ENCODE measurements at regions not wholly inside any gene's neighbourhood (a gene's known extent, or its start where the extent isn't known, plus 50 kb on each side); places are given as distances from the start of the nearest gene placed in this dataset.

DNA sequence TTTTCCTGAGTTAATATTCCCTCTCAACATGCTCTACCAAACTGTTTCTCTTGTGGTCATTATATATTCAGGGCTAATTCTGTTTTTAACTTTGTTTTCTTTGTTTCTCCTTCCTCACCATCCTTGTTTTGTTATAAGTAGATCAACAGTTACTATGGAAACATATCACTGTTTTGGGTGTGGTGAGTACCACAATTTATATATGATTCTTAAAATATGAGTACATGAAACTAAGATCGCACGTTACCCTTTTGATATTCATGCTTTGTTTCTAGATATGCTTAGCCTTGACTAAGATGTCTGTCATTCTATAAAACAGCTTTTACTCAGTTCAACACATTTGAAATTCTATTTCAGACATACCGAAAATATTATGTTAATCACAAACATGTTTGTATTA is 232.3 kb upstream of the ITGA4 start:
- no peak for TF ChIP-seq TCF7L2 (IDR thresholded peaks at IDR 0.05; ENCODE audit: borderline replicate concordance, extremely low read depth, insufficient read depth, insufficient read length)
- TF ChIP-seq POLR2A (IDR thresholded peaks at IDR 0.05; ENCODE audit: borderline replicate concordance, extremely low read depth, insufficient read depth, insufficient read length): no peak
- TF ChIP-seq CTCF (IDR thresholded peaks at IDR 0.05 in 2 of 3, conservative IDR thresholded peaks at IDR 0.05 in 1 of 3; ENCODE audit: borderline replicate concordance in 1 of 3, insufficient read depth in 1 of 3, low read depth in 2 of 3, low read length in 2 of 3): no peak
- TF ChIP-seq EZH2 (IDR thresholded peaks at IDR 0.05): no peak
- TF ChIP-seq EZH2phosphoT487 (IDR thresholded peaks at IDR 0.05; ENCODE audit: borderline replicate concordance): no peak
- TF ChIP-seq, protein P1, sequence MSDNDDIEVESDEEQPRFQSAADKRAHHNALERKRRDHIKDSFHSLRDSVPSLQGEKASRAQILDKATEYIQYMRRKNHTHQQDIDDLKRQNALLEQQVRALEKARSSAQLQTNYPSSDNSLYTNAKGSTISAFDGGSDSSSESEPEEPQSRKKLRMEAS (IDR thresholded peaks at IDR 0.05): no peak
- TF ChIP-seq JUND (IDR thresholded peaks at IDR 0.05): no peak

Data from HCT116 (cell line).